ENCODE measurements at regions not wholly inside any gene's neighbourhood (a gene's known extent, or its start where the extent isn't known, plus 50 kb on each side); places are given as distances from the start of the nearest gene placed in this dataset.

- no peaks in the 10 kb centered on the region for H3K9me3 ChIP-seq (replicated peaks; ENCODE audit: control insufficient read depth, insufficient read depth, low read length)
- CTCF ChIA-PET, result no interaction called here
- no peak for TF ChIP-seq MAX (IDR thresholded peaks at IDR 0.05; ENCODE audit: insufficient read depth, insufficient read length)
- TF ChIP-seq POLR2AphosphoS5 (IDR thresholded peaks at IDR 0.05; ENCODE audit: insufficient read depth, low read depth, low read length), result no peak
- no peak for TF ChIP-seq CTCF (IDR thresholded peaks at IDR 0.05; ENCODE audit: extremely low read depth in 1 of 2, insufficient read depth in 1 of 2, low read depth in 1 of 2, low read length in 2 of 2)
- TF ChIP-seq POLR2A (IDR thresholded peaks at IDR 0.05; ENCODE audit: low read depth, low read length), result no peak
- TF ChIP-seq GATA2 (IDR thresholded peaks at IDR 0.05; ENCODE audit: insufficient read depth, insufficient read length, low read depth, low read length), result no peak
- TF ChIP-seq EZH2 (IDR thresholded peaks at IDR 0.05; ENCODE audit: borderline replicate concordance, low read depth, low read length, severe bottlenecking), result no peak
- no peak for TF ChIP-seq FOS (IDR thresholded peaks at IDR 0.05; ENCODE audit: borderline replicate concordance, insufficient read depth, low read length)
- TF ChIP-seq MYC (IDR thresholded peaks at IDR 0.05; ENCODE audit: low read depth, low read length), result no peak
- no peak for TF ChIP-seq JUN (IDR thresholded peaks at IDR 0.05; ENCODE audit: borderline replicate concordance, insufficient read depth, insufficient read length, low read depth)
- H2AFZ ChIP-seq (ENCODE audit: low read depth, low read length), result no peak overlapping the region
- dilution Hi-C loops (cut with MboI; ENCODE audit: extremely low pct_ligation_motif_present, low sequenced_read_pairs) (no loop called here), intact Hi-C loops (cut with micrococcal nuclease) (no loop called here)
- no peaks in the 10 kb centered on the region for H3K79me2 ChIP-seq (ENCODE audit: control insufficient read depth, insufficient read depth, low read length)
- POLR2A ChIA-PET, result no interaction called here
- no peak overlapping the region for H3K9ac ChIP-seq (replicated peaks; ENCODE audit: extremely low read depth, insufficient read depth, low read length)
- H3K4me3 ChIP-seq (replicated peaks in 1 of 3; ENCODE audit: insufficient read depth in 1 of 3, low read depth in 1 of 3, low read length in 3 of 3), result no peak overlapping the region
- H3K9me1 ChIP-seq (replicated peaks; ENCODE audit: control insufficient read depth, extremely low read depth, insufficient read depth, low read length), result no peaks in the 10 kb centered on the region
- peaks cover 1 to 6% of the 10 kb centered on the region in 2 experiments for H3K27me3 ChIP-seq (ENCODE audit: control insufficient read depth in 2 of 2, insufficient read depth in 2 of 2, low read length in 2 of 2)
- DNase-seq (ENCODE audit: low read depth, low spot score) (no peak), FAIRE-seq (no peak)
- H3K36me3 ChIP-seq (ENCODE audit: control insufficient read depth in 2 of 2, extremely low read depth in 1 of 2, insufficient read depth in 2 of 2, low read length in 2 of 2), result no peaks in the 10 kb centered on the region
- H4K20me1 ChIP-seq (replicated peaks; ENCODE audit: control insufficient read depth, extremely low read depth, insufficient read depth, low read length), result no peaks in the 10 kb centered on the region
- no peak overlapping the region for H3K4me2 ChIP-seq (ENCODE audit: insufficient read depth, low read length)
- no peaks in the 10 kb centered on the region for H3K4me1 ChIP-seq (ENCODE audit: control insufficient read depth, extremely low read depth, insufficient read depth, low read length)
- no TSS peak for BruUV-seq (replicated peaks)
- no peak overlapping the region for H3K27ac ChIP-seq (ENCODE audit: insufficient read depth, low read depth, low read length)
Observed at GRCh38 chr20:51267679-51268078, 244.8 kb upstream of the KCNG1 start.
